Stimulated activated CD4-positive, alpha-beta T cell treated with anti-CD3 and anti-CD28 coated beads, Interleukin-2, amount 100 ng/mL, for 48 hours (primary cell): ENCODE measurements at regions not wholly inside any gene's neighbourhood (a gene's known extent, or its start where the extent isn't known, plus 50 kb on each side); places are given as distances from the start of the nearest gene placed in this dataset.
"Not testable (repeated sequence)": the region's sequence is repeated elsewhere in the genome, so short reads cannot be mapped to it uniquely, and the experiment has no call there.

ENCODE experiments used
- DNase-seq, 2 donors: peaks; one replicate each; pipeline ENCODE4 v3.0.0-alpha.2; 2020

DNA sequence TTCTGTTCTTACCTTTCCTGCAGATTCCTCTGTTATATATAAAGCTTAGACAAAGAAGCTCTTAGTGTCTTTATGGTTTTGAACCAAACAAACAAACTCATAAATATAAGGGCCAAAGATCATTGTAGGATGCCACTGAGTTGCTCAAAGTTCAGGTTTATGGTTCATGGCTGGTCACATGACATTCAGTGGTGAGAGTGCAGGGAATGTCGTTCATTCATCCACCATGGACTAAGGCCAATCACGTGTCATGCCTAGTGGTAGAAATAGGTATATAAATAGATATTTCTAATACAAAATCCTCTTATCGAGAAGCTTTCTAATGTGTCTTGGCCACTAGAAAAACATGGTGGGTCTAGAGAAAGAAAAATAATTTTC, 119.4 kb downstream of the GATA3 start:
- DNase-seq, result no peak

- DNase-seq, result no peak
Observed at GRCh38 chr10:8174762-8175161, 120.3 kb downstream of the GATA3 start.

DNA sequence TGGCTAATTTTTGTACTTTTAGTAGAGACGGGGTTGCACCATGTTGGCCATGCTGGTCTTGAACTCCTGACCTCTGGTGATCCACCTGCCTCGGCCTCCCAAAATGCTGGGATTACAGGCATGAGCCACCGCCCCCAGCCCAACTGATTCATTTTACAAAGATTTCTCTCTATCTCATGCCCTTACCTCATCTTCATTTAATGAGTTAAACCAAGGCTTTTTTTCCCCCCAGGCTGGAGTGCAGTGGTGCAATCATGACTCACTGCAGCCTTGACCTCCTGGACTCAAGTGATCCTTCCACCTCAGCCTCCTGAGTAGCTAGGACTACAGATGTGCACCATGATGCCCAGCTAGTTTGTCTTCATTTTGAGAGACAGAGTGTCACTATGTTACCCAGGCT, 123.0 kb downstream of the GATA3 start:
- DNase-seq, result not testable (repeated sequence)

DNA sequence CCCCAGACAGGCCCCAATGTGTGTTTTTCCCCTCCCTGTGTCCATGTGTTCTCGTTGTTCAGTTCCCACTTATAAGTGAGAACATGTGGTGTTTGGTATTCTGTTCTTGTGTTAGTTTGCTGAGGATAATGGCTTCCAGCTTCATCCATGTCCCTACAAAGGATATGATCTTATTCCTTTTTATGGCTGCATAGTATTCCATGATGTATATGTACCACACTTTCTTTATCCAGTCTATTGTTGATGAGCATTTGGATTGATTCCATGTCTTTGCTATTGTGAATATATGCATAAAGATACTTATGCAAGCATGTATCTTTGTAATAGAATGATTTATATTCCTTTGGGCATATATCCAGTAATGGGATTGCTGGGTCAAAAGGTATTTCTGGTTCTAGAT, 125.3 kb downstream of the GATA3 start:
- DNase-seq, result not testable (repeated sequence)

DNA sequence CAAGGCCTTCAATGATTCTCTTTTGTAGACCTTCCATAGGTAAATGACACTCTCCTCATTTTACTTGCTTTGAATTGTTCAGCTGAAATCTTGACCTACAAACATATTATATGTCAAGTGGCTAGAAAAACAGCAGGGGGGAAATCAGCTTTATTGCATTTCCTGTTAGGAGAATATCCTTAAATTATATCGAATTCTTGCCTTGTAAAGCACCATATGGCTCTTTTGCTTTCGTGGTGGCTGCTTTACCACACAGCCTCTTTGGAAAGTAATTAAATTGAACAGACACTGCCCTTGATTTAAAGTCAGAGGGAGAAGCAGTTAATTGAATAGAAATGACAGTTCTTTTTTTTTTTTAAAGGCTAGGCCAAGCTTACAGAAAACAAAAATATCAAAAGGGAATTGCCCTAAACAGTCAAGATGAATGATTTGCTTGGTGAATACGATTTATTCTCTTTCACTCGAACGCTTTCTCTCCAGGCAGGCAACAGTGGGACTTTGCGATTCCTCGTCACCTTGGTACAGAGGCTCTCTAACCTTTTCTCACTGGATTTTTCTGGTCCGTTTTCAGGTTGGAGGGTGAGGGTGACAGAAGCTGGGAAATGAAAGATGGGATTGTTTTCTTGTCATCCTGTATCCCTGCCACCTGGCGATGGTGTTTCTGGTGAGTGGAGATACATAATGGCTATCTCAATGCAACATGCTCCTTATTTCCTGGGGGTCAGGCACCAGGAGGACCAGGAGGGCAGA, 126.0 kb downstream of the GATA3 start:
- DNase-seq, result no peak

DNA sequence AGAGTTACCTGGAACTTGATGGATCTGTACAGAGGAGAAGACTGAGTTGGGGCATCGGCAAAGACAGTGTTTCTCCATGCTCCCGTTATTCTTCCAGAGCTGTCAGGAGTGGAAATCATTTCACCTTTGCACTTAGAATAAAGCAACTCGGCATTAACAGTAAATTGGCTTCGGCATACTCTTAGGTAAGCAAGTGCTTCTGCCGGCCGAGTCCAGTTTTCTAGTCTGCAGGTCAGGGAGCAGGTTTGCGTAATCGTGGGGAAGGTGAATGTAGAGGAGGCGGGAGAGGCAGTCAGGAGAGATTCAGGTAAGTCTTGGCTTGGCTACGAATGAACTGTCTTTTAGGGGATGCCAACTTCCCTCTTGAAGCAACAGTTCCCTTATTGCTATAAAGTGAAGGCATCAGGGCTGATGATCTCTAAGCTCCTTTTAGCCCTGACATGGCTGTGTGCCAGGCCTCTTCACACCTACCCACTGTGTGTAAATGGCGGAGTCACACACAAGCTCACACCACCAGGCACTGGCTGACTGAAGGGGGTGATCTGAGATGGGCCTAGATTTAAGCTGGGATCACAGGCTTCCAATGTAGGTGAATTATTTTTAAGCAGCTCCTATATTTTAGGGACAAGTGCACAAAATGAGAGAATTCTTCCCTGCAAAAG, 127.1 kb downstream of the GATA3 start:
- no peak for DNase-seq

GRCh38 chr10:8182806-8183205, 128.3 kb downstream of the GATA3 start:
- DNase-seq, result no peak

DNA sequence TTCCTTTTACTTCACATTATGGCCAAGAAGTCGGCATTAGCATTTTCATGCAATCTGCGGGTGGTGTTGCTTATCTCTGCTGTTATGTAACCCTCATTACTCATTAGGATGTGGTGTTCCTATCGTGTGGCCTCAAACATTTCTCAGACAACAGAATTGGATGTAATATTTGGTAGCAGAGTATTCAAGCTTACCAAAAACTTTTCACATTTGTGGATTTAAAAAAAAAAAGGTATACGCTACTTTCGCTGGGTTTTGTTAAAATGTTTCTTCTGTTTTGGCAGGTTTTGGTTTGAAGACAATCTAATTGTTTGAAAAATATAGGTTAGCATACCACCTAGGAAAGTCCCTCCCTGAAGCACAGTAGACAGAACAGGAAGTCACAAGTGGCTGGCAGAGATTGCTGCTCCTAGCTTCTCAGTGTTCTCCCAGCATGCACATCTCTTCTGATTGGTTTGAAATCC, 128.8 kb downstream of the GATA3 start:
- peak in 1 of 2 donors; percentile 7 for DNase-seq

DNA sequence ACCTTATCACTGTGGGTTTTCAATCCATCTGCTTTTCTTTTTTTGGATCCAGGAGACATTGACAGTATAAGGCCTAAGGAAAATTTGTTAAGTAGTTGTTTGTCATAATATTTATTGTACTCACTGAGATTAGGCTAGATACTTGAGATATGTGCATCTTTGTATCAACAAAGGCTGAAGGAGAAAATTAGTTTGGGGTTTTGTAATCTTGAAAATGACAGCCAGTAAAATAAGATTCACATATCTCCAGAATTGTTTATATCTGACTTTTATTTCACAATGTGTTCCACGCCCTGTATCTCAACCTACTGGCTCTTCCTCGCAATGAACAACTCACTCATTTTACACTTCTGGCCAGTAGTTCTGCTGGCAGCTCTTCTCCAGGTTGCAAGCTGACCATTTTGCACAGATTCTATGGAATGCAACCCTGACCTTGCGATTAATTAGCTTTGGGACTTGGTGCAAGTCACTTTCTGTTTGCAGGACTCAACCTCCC, 132.7 kb downstream of the GATA3 start:
- DNase-seq, result no peak

DNA sequence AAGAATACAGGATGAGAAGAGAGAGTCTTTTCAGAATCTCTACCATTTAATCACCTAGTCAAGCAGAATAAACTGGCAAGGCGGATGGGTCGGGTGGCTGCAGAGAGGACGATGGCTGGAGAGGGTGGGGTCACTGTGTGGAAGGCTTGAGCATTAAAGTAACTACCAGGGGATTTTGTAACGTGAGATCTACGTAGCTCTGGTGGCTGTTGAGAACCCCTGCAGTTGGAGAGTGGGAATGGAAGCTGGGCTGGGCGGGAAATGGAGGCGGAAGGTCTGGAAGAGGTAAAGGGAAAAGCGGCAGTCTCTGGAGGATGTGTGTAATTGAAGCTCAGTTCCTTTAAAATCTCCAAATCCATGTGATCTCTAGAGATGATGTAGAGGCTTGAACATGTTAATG, 135.0 kb downstream of the GATA3 start:
- no peak for DNase-seq

DNA sequence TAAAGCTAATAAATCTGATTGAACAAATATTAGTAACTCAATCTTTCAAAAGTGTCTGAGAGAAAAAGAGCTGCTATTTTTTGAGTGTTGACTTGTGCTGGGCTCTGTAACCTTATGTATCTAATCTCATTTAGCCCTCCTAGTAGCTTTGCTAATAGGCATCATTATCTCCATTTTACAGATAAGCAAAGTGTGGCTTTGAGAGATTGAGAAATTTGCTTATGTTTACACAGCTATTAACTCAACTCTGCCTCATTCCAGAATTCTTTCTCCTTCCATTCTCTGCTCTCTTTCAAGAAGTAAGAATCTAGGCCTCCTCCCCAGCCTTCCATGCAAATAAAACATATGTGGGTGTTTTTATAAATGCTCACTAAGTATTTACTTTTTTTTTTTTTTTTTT, 137.8 kb downstream of the GATA3 start:
- DNase-seq, result no peak

DNA sequence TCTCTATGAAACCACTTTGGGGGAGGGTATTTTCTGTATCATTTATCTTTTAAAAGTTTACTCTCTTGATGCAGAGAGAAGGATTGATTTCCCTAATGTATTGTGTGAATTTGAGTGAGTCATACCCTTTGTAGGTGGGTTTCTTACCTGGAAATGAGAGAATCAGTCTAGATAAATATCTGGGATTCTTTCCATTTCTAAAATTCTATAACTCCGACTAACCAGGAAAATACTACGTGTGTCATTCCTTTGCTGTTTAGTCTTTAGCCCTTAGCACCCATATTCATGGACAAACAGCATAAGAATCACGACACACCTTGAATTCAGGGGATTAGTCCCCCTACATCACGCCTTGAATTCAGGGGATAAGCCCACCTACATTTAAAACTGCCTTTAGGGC, 139.1 kb downstream of the GATA3 start:
- DNase-seq, result no peak

DNA sequence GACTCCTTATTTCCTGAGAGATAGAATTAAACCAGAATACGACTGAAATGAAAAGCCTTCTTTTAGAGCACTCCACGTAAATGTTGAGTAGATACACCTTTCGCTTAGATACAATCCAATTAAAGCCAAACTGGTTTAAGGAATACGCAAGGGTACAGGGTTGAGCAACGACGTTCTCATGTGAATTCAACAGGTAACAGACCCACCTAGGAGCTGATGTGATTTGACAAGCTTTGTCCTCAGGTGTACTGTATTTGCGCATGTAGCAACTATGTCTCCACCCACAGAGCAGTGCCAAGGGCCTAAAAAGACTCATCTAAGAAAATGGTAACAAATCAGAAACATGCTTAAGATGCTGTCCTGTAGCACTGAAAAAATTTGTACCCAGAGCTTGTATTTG, 139.6 kb downstream of the GATA3 start:
- DNase-seq, result no peak

GRCh38 chr10:8206882-8207281, 152.4 kb downstream of the GATA3 start:
- no peak for DNase-seq

GRCh38 chr10:8211631-8212030, 157.1 kb downstream of the GATA3 start:
- no peak for DNase-seq

DNA sequence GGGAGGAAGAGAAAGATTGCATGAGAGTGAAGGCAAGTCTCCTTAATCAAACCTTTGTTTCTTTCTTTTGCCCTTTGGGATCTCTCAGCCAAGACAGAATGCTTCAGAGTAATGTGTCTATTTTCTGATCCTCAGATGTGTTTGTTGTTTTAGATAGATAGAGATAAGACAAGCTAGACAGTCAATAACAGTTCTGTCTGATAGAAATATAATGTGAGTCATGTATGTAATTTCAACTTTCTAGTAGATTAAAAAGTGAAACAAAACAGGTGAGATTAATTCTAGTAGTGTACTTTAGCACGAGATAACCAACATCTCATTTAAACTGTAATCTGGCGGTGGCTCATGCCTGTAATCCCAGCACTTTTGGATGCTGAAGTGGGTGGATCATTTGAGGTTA, 159.2 kb downstream of the GATA3 start:
- DNase-seq, result no peak

GRCh38 chr10:8214587-8214986, 160.1 kb downstream of the GATA3 start:
- DNase-seq, result no peak

DNA sequence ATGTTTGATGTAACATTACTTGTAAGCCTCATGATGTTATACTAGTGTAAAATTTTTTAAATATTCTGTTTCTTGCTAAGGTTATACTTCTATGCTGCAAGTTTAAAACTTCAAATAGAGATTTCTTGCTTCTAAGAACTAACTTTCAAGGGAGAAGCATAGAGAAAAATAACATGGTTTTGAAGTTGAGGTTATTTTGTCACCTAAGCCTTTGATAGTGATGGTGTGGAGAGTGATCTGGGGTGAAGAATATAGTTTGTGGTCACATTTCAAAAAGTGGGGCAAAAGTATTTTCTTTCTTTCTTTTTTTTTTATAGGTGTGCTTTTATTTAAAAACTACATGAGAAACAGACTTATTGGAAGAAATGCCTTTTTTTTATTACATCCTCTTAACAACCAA, 162.4 kb downstream of the GATA3 start:
- no peak for DNase-seq

DNA sequence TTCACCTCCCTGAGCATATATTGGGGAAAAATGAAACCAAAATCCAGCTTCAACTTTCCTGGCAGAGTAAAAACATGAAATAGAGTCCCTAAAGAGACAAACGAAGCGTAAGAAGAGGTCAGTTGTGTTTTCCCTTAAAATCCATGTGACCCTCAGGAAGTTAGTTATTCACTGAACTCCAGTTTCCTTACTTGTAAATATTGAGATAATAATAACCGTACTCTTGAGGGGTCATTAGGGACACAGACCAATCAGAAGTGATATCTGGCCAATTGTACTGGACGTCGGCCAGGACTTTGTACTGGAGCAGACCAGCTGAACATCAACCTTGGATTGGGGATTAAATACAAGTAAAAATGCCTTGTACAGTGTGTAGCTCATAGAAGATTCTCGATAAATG, 167.0 kb downstream of the GATA3 start:
- DNase-seq, result no peak

- DNase-seq, result no peak
Observed at GRCh38 chr10:8224591-8224990, 170.1 kb downstream of the GATA3 start.

DNA sequence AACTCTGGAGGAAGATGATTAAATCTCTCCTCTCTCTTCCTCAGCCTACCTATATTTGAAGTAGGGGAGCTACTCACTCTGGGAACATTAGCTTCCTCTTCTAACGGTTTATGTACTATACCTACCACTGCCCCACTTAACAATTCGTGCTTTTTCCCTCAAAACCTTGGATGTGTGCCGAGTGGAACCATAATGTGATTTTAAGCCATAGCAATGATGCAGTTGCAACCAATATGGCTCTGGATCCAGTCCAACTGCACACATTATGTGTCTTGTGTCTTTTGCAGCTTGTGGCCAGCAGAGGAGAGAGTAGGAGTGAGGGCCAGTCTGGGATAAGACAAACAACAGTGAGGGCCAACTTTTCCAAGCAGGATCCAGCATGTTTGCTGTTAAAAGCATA, 170.7 kb downstream of the GATA3 start:
- no peak for DNase-seq

GRCh38 chr10:8227246-8227645, 172.8 kb downstream of the GATA3 start:
- DNase-seq, result no peak

DNA sequence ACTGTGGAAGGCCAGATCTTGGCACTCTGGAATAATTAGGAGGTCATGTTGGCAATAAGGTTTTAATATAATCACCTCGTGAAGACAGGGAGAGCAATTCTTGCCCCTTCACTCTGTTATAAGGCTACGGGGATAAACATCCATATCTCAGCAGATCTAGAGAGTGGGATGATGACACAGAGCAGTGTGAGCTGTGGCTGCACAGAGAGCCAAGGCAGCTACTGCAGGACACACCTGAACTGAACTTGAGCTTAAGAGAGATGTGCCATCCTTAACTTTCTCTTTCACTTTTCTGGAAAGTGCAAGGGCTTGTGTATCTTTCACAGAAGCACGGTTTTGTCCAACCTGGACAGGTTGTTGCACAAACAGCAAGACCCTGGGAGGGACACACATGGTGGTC, 174.7 kb downstream of the GATA3 start:
- DNase-seq, result no peak

DNA sequence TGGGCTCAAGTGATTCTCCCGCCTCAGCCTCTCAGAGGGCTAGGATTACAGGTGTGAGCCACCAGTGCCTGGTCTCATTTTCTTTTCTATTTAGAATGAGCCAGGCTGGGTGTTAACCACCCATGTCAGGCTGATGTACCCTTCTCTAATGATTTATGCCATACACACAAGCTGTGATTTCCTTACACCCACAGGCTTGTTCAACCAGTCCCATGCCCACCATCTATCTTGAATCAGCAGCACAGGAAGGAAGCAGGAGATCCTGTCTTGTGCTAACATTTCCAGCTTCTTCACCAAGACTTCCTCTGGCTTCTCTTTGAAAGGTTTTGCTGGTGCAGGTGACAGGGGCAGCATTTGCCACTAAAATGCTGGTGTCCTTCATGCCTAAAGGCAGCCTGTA, 176.4 kb downstream of the GATA3 start:
- DNase-seq, result no peak

GRCh38 chr10:8233049-8233448, 178.6 kb downstream of the GATA3 start:
- no peak for DNase-seq
